ENCODE measurements at regions not wholly inside any gene's neighbourhood (a gene's known extent, or its start where the extent isn't known, plus 50 kb on each side); places are given as distances from the start of the nearest gene placed in this dataset.
"Not testable (repeated sequence)": the region's sequence is repeated elsewhere in the genome, so short reads cannot be mapped to it uniquely, and the experiment has no call there.

DNA sequence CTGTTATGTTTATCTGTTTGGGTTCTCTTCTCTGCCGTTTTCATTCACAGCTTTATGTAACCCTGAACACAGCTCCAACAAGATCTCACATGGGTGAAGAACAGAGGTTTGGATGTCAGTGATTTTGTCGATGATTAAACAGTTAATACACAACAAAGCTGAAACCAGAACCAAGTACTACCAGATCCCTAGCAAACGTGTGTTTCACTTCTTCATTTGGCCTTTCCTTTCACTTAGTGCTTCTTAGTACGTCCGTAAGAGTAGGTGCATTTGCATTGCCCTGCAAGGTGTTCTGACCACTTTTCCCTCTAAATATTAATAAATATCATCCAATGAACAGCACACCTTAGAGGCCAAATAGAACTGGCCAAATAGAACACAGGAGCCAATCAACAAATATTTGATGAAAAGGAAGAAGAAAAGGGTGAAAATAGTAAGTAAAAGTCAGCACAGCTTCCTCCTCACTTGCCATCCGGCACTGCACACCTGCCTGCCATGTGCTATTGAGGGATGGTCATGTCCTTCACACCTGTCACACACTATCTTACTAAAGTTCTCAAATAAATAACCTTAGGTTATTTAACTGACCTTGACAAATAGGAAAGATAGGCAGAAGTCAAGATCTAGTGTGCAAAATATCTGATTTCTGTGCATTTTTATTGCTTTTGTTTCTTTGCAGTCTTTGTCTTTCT lies 252.6 kb upstream of the ANKRD30A start:
- DNase-seq: no peak

DNA sequence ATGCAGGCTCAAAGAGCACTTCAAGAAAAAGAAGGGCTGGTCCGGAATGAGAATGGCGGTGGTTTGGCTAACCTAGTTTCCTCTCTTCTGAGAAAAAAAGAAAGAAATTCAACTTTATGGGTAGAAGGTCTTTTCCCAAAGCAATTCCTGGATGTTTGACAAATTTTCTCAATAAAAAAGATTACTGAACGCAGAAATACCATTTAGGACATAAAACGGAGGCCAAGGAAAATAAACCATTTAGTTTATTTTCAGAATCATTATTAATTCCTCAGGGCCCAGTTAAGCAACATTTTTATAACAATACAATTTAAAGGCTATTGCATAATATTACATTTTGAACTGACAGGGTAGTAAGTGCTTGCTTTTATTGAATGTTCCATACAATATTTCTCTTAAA lies 284.6 kb upstream of the ANKRD30A start:
- no peak for DNase-seq

DNA sequence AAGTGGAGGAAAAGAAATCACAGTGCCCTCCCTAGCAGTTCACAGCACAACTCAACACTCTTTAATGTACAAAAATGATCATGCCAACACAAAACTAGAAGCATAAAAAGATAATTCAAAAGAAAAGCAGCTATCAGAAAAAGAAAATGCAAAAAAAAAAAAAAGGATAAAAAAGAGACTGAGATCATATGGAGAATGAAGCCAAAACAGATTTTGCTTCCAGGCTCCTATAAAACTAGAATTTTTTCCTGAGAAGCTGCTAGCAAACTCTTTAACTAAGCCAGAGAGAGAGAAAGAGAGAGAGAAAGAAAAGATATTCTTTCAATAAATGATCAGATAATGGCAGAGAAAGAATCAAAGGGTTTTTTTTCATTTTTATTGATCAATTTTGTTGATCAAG lies 288.0 kb upstream of the ANKRD30A start:
- no peak for DNase-seq

DNA sequence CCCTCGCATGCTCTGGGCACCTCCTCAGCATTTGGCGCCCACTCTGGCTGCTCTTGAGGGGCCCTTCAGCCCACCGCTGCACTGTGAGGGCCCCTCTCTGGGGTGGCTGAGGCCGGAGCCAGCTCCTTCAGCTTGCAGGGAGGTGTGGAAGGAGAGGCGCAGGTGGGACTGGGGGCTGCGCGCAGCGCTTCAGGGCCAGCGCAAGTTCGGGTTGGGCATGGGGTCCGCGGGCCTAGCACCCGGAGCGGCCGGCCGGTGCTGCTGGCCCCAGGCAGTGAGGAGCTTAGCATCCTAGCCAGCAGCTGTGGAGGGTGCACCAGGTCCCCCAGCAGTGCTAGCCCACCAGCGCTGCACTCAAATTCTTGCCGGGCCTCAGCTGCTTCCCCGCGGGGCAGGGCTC lies 305.6 kb upstream of the ANKRD30A start:
- DNase-seq: no peak

DNA sequence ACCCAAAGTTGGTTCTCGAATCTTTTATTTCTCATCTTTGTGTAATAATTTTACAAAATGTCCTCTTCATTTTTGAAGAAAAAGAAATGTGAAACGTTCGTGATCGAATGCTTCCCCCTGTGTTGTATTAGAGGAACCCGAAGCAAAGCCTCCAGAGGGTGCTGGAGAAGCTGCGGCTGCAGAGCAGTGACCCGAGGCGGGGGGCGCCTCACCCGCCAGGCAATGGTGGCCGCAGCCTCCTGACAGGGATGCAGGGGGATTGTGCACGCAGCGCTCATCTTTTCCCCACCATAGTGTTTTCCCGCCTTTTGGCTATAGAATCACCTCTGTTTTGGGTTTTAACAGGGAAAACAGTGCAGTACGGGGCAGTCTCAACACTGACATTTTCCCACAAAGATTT lies 307.5 kb upstream of the ANKRD30A start:
- DNase-seq: no peak

DNA sequence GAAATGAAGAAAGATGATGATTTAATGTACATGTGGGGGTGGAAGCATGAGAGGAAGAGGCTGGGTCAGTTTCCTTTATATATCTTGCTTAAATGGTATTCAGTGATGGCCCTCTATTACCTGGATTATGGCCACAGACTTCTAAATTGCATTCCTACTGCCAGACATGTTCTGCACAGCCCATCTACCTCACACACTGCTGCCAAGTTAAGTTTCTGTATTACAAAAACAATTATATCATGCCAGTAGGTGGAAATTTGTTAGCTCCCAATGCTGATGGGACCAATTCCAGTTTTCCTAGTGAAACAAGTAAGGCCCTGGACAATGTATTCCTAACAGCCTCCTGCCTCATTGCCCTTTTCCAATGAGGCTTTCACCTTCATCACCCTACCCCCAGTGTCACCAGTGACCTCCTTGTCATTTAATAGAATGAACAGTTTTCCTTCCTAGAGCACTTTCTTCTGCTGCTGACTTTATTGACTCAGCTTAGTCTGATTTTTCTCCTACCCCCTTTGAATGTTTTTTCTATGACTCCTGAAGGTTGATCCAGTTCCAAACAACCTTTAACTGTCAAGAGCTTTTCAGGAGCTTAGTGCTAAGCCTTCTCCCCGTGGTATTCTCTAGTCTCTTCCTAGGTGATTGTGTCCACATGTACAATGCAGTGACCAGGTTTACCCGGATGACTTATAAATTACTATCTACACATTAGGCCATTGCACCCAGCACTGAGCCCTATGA lies 316.6 kb upstream of the ANKRD30A start:
- DNase-seq: no peak

DNA sequence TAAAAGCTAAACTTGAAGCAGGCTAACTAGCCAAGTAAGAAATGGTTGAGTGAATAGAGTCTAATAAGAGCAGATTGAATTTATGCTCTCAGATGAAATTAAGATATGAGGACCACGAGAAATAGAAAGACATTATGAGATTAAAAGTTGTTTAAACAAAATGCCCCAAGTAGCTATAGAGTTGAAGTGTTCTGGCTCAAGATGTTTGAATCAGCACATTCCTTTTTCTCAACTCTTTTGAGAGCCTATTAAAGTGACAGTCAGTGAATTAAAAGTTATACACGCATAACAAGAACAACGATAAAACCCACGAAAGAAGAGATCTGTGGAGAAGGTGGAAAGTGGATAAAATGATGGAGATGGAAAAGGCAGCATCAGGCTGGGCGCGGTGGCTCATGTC lies 322.2 kb upstream of the ANKRD30A start:
- DNase-seq: no peak

DNA sequence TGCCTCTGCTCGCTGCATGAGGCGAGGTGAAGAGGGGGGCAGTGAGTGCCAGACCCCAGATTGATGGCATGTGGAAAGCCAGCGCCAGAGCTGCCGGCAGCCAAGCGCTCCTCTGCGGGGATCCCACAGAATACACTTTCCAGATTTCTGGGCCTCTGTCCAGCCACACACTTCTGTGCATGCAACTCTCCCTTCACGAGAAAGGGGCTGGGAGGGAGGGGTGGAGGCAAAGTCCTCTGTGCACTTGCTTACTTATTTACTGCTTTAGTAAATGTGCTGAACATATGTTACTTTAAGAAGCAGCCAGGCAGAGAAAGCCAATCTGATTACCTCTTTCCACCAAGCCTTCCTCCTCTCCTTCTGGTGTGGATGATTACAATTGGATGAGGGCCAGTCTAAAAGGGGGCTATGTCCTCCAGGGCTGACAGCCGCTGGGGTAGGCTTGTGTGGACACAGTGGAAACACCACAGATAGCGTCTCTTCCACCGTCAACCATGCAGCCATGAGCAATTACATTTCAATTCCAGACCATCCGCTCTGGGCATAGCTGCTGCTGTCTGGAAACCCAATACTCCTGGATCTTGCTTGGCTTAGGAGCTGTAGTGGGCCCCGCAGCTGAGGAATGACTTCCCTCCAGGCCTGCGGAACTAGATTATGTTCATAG lies 322.8 kb upstream of the ANKRD30A start:
- DNase-seq: no peak

DNA sequence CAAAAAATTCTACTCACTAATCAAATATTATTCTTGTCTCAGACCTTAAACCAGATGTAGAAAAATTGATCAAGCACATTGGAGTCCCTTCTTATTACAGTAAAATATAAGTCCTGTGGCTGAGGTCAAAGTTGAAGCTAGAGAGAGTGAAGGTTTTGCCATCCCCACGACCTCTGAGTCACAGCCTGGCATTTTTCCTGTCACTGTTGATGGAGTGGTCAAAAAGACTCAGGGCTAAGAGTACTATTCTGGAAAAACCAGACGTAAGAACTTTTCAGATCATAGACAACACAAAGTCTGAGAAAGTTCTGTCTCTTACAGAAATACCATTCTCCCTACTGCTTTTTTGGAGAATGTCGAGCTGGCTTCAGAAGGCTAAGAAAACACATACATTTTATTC lies 323.7 kb upstream of the ANKRD30A start:
- no peak for DNase-seq

DNA sequence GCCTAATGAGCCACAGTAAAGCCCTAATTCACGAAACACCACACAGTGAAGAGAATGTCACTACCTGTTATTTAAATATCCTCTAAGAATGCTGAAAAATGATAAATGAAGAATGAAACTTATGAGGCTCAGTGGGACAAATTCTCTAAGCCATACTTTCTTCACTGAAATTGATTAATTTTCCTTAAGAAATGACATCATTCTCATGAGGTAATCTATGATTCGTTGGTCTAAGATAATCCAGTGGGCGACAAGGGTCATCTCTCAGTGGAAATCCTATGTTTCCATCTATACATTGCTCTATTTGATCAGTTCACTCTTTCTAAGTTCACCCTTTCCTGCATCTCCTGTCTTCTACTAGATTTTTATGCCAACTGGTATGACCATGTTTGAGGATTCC lies 330.4 kb upstream of the ANKRD30A start:
- DNase-seq: no peak

DNA sequence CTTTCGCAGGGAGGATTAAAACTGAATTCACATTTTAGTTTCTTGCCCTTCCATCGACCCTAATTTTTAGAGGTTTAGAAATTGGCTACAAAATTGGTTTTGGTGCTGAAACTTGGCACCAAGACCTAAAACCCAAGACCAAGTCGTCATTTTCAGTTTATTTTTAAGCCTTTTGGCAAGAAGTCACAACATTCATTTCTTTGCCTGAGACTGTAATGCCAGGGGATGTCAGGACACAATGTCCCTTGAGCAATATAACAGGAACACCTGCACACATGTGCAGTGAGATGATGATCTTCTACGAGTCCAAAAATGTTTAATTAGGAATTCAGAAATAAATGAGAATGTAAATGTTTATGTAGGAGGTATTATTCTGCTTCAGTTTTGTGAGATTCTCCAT lies 335.4 kb upstream of the ANKRD30A start:
- DNase-seq: no peak

DNA sequence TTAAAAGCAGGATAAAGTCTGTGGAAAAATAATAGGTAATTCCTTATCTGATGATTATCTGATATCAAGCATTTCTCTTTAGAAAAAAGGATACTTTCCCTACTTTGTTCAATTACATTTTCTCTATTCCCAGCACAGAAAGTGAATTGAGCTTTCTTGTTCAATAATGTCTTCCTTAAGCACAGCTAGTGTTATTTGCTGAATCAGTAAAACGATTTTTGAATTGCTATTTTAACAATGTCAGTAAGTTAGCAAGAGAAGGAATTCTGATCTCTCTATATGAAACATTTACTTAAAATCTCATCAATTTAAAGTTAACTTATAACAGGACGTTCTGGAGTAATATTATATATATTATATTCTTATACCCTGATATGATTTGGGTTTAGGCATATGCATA lies 337.2 kb upstream of the ANKRD30A start:
- no peak for DNase-seq

DNA sequence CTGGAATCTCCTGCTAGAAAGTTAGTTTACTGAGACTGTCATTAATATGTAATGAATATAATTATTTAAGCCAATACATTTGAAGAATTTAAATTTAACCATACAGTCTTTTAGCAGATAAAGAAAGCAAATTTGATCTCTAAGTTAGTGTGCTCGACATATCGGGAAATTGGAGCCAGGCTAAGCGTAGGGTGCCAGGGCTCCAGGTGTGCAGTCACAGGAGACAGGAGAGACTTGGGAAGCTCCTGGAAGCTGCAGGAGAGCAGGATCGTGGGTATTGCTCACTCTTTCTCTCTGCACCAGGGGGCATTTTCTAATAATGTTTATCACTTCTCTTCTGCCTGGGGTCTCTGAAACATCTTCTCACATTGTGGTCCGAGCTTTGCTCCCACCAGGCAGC lies 342.0 kb upstream of the ANKRD30A start:
- no peak for DNase-seq

DNA sequence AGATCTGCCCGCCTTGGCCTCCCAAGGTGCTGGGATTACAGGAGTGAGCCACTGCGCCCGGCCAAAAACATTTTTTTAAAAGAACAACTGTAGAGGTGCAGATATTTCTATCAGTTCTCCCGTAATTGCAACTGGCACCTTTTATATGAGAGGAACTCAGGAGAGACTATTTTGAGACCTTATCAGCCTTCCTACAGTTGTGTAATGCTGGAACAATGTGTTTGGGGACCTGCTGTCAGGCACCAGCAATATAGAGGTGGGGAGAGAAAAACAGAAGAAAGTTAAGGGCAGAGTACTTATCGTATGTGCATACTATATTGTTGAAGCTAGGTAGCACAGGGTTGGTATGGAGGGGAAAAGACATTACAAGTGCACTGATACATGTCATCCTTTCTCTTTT lies 343.8 kb upstream of the ANKRD30A start:
- DNase-seq: no peak

DNA sequence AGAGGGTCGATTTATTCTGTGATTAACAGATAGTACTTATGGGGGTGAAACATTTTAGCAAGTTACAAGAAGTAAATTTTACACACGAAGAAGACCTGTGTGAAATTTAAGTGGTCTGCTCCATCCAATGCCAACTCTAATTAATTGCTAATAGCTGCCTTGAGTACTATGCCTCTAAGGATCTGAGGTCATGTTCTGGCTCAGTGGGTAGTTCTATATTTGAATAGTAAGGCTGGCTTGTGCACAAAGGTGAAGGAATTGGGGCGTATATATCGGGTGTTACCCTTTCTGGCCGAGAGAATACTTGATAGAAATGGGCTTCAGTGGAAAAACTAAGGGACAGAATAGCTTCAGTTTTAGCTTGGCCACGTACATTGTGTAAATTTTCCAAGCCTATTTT lies 345.2 kb upstream of the ANKRD30A start:
- DNase-seq: no peak

DNA sequence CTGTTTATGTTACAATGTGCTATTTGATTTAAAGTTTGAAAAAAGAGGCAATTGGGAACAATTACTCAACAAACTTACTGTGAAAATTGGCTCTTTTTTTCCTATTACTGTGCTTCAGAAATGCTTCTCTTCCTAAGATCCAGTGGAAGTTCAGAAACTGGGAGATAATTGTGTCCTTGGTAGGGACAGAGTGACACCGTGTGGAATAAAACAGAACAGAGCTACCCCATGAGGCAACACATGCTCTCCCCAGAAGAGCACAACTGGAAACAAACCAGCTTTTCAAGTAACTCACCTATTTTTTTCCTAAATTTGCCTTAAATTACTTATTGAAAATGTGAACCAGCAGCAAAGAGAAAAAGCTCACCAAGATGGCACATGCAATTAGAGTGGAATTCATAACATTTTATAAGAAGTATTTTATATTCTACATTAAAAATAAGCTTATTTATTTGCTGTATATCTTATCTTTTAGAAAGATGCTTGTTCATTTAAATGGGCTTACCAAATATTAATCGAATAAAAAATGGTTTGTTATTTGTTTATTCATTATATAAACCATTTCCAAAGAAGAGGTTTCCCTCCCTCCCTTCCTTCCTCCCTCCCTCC lies 346.1 kb upstream of the ANKRD30A start:
- DNase-seq: peak in 1 of 2 experiments; percentile 10

DNA sequence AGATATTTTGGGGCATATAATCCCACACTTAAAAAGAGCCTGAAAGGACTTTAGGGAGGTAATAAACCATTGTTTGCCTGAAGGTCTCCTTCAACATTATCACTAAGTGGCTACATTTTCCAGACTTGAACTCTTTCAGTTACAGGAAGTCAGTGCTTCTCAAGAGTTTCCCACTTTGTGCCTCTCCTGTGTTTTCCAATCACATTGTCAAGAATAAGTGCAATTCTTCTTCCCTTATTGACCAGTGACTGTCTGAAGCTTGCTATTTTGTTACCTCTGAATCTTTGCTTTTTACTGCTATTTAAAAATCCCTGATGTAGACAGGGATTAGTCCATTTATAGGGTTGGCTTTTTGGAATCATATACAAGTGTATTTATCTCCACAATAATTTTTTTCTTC lies 346.7 kb upstream of the ANKRD30A start:
- no peak for DNase-seq

DNA sequence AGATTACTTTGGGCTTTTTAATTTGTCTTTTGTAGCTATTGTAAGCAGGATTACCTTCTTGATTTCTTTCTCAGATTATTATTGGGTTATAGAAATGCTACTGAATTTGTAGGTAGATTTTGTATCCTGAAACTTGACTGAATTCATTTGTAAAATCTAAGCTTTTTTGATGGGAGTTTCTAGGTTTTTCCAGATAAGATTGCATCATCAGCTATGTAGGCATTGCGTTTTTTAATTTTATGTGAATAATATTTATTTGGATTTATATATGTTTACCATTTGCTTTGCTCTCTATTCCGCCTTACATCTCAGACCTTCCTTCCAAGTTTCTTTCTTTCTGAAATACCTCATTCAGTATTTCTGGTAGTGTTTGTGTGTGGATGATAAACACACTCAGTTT lies 351.7 kb upstream of the ANKRD30A start:
- no peak for DNase-seq

DNA sequence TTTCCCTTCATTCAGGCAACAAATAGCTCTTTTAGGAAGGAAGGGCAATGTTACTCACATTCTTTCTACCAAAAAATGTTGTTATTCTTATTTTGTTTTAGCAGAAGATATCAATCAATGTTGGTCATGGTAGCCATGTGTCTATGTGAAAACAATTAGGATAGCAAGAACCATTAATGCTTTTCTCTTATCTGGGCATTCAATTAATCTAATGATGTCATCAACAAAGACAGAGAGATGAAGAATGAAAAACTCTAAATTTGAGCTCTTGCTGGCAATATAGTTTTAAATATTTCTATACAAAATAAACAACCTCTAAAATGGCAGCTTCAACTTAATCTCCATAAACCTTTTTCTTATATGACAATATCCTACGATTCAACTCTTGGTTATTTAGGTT lies 353.7 kb upstream of the ANKRD30A start:
- no peak for DNase-seq

DNA sequence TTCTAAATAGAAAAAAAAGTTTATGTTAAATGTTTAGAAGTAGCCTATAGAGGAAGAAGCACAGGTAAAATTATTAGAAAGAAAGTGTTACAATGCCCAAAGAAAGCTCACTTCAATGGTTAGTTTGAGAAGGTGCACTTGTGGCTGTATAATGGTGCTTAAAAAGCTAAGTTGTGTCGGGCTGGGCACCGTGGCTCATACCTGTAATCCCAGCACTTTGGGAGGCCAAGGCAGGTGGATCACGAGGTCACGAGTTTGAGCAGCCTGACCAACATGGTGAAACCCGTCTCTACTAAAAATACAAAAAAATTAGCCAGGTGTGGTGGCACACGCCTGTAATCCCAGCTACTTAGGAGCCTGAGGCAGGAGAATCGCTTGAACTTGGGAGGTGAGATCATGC lies 355.7 kb upstream of the ANKRD30A start:
- DNase-seq: not testable (repeated sequence)

DNA sequence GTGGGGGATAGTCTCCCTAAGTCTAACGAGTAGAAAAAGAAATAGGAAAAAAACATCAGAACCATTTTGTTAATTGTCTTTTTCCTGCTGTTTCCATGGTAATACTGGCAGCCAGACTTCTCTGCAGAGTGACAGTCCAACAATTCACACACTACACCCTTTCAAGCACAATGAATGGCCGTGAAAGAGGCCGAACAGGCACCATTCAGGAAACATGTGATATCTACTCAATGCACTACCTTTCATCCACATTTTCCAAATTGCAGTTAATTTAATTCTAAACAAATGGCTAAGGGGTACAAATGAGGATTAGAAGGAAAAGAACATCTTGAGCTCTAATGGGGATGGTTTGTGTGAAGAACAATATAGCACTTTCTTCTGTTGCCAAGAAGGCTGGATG lies 358.5 kb upstream of the ANKRD30A start:
- no peak for DNase-seq

DNA sequence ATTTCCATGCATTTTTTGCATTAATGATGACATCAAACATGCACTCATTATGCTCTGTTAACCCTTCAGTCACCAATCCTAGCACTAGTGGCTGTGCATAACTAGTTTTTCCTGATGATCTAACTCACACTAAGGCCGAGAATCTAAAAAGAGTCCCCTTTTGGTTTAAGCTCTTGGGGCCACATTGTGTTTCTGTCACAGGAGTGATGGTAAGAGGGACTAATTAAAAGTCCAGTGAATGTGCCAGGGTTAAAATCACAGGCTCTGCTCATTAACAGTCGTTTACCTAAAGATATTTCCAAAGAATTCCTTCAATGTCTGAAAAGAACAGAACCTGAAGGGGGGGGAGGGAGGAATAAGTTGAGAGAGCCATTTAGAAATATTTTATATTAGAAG lies 359.0 kb upstream of the ANKRD30A start:
- no peak for DNase-seq

DNA sequence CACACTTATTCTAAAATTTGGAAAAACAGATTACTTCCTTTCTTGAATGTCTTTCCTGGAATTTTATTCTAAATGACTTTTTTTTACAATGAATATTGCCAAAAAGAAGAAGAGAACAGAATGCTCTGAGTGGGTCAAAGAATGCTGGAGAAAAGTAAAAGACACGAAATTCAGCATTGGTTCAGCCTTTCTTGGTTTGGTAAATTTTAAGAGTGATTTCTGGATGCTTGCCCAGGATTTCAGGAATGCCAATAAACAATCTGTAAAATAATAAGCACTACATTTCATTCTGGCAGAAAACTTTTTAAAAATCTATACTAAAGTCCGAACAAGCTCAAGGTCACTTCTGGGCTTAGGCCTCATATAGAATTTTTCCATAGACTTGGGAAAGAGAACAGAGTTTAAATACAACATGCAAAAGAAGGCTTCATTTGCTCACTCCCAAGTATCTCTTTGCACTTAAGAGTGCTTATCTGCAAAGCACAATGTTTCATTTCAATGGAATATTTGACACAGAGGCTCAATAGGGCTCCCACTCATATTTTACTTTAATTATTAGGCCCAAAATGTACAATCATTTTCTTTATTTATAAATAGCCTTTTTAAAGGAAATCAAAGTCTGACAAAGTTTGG lies 359.5 kb upstream of the ANKRD30A start:
- no peak for DNase-seq

All from AML-193 (cell line).